Umbilical cord (tissue), 1 donor: ENCODE measurements at regions not wholly inside any gene's neighbourhood (a gene's known extent, or its start where the extent isn't known, plus 50 kb on each side); places are given as distances from the start of the nearest gene placed in this dataset.
A peak's percentile ranks its signal among the peaks of the same experiment; 100 is the strongest.
"Not testable (repeated sequence)": the region's sequence is repeated elsewhere in the genome, so short reads cannot be mapped to it uniquely, and the experiment has no call there.

ENCODE experiments used
- DNase-seq: peaks from one replicate; pipeline ENCODE4 v3.0.0-alpha.2; 2015; ENCODE audit warnings: low spot score

DNA sequence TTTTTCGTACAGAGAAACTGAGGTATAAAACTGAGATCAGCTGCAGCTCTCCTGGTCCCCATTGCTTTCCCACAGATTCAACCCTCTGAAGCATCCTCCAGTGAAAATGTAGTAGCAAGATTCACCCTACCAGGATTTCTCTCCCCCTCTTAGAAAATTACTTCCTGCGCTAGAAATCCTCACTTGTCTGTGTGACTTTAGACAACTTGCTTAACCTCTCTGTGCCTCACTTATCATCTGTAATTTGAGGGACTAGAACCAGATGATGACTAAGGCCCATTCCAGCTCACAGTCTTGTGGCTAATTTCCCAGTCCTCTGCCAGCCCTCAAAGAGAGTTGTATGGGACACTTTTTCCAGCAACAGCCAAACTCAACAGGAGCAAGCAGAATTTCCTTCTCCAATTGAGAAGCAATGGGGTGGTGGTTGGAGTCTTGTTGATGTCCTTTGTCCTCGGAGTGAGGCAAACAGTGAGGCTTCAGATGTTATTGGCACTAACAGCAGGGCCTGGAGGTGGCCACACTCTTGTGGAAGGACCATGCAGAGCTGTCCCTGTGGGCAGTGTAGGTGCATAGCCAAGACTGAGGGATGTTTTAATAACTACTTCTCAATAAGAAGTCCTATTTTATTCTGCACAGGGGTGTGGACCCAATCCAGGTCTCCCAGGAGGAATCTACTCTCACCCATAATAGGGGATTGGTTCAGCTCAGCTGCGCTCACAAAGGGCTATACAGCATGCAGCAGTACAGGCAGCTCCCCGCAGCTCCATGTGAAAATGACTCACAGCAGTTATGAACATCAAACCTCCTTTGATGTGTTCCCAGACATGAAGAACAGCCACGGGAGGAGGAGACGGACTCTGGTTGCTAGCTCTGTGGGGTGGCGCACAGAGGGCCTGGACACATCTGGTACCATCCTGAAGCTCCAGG is 200.1 kb downstream of the DAD1 start:
- DNase-seq, result peak; percentile 71

DNA sequence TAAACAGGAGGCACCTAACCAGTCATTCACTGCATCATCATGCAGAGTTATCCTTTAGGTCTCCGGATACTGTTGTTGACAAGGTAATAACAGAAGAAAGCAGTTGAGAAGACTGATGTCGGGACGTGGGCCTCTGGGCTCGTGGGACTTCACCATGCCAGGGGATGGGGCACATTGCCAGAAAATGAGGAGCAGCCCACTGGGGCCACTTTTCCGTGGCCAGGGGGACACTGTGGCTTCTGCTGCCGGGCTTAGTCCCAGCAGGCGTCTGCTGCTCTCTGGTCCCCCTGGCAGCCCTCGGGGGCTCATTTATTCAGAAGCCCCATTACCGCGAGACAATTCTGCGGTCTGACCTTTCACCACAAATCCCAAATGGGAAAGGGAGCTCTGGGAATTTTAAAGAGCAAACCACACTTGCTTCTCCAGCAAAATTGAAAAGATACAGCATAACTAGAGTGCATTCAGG is 201.2 kb downstream of the DAD1 start:
- no peak for DNase-seq

DNA sequence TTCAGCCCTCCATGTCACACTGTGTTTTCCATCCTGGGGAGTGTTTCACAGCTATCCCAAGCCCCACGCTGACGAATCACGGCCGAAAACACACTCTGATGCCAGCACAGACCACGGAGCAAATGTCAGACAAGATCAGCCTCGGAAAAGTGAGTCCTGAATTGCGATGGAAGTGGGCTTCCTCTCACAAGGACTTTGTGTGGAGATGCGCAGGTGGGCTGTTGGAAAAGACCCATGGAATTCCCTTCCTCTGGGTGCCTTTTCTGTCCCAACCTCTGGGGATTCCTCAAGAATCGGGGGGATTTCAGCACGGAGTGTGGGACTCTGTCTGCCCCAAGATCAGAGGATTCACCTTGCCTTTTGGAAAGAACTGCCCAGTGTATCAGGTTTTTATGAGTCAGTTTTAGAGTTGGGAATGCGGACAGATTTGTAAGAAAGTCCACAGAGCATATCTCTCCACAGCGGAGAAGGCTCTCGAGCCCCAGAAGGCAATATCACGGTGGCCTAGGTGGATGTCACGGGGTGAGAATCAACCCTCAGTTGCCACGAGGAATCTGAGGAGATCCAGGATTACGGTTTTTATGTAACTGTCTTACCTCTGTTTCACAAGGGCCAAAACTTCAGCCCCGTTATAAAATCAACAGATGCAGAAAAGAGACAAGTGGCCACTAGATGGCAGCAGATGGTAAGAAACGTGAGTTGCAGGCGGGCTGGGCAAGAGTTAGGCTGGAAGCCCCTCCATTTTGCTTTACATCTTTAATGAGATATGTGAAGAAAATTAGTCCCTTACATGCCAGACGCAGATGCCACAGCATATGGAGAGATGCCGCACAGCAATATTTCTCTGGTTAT is 201.9 kb downstream of the DAD1 start:
- peak; percentile 87 for DNase-seq

DNA sequence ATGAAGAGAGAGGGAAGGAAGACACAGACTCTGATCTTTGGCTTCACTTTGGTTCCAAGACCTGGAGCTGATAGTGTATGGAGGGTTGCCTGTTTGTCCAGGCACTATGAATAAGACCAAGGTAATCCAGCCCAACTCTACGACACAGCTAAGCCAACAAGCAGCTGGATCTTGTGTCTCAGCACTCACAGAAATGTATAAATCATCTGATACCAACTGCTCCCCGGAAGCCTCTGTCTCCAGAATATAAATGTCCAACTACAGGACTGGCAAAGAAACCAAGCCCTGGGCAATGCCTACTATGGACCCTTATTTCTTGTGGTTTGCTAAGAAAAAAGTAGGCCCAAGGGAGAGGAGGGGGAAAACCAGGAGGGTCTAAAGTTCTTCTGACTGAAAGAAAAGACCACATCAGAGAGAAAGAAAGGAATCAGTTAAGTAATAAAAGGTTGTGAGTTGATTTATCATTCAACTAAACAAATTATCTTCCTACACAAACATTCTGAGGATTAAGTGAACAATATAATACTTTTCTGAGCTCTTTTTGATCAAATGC is 204.0 kb downstream of the DAD1 start:
- DNase-seq, result peak; percentile 38

DNA sequence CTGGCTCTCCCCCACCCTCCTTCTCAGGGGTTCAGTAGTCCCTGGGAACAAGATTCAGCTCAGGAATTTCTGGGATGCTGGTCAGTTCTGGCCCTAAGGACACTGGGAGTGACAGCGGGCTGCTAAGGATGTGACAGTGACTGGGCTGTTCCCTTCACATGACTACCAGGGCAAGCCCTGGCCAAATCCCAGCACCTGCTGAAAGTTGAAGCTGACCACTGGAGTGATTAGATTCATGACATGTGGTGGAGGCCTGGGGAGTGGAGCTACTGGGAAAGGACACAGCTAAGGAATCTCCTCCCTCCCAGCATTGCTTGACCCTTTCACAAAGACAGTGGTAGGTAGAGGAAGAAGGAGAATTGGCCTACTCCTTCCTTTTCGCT is 204.9 kb downstream of the DAD1 start:
- DNase-seq, result no peak

DNA sequence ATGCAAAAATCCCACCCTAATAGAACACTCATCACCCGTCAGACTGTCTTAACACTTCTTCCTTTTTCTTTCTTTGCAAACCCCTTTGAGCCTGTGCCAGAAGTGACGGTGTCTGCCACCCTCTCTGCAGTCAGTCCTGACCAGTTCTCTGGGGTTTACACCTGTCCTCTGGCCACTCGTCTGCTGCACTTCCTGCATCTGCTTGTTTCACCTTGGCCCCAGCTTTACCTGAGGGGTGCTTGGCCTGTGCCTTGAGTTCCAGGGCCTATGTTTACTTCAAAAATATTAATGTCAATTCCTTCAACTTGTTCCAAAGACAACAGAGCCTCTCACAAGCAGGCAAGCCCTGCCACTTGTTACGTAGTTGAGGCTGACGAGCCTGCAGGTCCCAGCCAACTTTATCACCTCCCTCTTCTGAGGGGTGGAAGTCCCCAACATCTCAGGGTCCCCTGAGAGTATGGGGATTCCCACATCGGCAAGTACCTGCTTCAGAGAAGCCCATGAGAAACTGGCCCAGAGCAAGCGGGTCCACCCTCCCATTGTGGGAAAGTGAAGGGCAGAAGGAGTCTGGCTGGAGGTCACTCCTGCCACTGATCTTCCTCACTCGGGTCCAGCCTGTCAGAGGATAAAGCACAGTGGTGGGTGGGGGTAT is 205.4 kb downstream of the DAD1 start:
- no peak for DNase-seq

DNA sequence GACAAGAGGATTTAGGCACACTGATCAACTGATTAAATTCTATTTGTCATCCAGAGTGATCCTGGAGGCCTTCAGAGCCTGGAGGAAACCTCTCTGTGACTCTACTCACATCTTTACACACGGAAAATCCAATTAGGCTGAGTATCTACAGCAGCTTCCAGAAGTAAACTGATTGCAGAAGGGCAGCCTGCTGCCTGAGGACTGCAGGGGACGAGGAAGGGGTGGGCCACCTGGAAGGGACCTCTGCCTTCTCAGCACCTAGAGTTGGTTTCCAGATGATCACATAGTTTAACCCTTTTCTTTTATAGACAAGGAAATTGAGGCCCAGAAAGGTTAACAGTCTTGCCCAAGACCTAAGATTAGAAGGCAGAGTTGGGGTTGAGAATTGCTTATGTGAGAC is 206.1 kb downstream of the DAD1 start:
- DNase-seq, result no peak

DNA sequence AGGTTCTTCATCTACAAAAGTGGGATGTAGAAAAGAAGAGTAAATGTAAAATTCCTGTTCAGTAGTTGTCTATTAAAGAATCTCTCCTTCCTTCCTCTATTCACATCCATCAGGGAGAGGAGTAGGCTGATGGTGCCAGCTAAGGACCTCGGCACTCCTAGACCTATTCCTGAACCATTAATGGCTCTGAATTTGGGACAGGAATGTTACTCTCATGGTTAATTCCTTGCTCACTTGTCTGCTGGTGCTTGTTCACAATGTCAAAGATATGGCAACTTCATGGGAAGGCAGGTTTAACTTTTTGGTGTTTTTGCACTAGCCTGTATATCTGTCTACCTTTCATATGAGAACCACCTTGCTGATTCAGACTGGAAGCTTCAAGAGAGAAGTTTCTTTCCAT is 206.6 kb downstream of the DAD1 start:
- DNase-seq, result no peak

DNA sequence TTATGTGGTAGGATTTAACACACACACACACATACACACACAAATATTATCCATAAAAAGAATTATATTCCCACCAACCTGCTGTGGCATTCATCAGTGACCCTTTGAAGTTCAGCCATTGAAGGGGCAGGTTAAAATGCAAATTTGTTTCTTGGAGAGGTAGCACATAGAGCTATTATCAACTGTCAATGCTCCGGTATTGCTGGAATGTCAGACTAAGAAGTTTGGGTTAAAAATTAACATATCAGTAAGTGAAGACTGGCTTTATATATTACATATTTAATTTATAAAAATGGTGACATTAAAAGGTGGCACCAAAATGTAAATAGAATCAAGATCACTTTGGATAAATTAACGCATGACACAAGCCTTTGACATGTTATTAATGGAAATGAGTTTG is 207.3 kb downstream of the DAD1 start:
- no peak for DNase-seq

DNA sequence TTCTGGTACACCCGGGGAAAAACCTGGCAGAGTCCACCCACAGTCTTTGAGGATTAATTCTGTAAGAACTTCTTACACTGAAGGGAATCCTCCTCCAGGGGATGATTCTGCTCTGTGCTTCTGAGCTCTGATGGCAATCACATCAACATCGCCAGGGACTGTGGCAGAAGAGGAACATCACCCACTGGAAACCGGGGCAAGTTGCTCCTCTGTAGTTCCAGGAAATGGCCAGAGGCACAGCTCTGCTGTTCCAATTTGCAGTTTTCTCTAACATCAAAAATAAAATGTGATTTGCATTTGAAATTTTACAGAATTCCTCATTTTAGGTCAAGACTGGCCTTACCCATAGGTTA is 207.6 kb downstream of the DAD1 start:
- DNase-seq, result no peak

DNA sequence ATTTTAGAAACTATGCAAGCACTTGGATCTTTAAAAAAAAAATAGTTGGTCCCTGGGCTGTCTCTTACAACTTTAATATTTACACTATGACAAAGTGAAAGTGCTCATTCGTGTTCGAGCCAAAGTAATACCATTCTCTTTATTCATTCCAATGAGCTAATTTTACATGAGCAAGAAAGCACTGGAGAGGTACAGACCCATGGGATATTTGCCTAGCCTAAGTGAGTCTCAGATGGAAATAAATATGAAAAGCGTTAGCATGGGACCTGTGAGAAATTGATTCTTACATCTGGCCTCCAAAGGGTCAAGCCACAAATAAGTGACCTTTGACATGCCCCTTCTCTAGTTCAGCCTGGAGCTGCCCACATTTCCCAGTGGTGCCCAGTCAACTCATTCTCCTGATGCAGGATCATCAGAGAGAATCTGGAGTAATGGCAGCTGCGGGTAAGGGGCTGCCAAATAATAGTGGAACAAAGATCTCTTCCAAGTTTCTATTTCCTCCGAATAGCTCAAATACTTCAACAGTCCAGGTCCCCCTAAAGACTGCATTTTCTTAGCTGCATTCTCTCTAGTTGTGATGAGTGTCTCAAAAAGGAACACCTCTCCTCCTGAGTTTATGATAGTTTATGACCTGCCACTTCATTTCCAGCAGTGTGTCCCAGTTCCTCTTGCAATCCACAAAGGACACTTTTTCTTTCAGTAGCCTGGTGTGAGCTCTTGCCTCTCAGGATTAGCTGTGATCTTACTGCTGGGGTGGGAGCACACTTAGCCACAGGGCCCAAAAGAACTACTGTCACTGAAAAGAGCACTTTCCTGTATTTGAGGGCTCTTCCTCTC is 208.2 kb downstream of the DAD1 start:
- no peak for DNase-seq

DNA sequence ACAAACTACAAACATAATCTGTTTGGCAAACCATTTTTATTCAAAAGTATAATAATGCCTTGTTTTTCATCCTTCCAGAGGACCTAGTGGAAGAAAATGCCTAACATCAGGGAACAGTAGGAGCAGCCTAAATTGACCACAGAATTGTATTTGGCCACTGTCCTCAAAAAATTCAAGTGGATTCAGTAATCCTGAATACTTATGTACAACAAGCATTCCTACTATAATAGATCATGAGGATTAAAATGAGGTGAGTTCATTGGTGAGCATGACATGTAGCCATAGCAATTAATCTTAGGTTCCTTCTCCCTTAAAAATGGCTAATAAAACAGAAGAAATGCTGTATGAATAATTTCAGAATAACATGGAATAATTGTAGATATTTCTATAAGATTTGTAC is 209.3 kb downstream of the DAD1 start:
- no peak for DNase-seq

DNA sequence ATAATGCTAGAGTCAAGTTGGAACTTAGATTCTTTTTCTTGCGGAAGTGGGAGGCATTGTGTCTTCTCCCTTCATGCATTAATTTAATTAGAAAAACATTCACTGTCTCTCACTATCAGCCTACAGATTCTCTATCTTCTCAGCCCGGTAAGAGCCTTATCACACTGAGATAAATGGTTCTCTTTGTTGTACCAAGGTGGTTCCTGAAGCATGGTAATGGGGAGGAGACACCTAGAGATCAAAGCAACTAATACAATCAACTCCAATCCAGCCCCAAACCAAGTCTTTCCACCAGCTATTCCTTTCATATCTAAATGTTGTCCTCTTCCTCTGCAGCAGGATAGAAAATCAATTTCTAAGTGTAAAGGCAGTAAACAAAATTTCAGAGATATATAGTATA is 210.8 kb downstream of the DAD1 start:
- DNase-seq, result no peak

DNA sequence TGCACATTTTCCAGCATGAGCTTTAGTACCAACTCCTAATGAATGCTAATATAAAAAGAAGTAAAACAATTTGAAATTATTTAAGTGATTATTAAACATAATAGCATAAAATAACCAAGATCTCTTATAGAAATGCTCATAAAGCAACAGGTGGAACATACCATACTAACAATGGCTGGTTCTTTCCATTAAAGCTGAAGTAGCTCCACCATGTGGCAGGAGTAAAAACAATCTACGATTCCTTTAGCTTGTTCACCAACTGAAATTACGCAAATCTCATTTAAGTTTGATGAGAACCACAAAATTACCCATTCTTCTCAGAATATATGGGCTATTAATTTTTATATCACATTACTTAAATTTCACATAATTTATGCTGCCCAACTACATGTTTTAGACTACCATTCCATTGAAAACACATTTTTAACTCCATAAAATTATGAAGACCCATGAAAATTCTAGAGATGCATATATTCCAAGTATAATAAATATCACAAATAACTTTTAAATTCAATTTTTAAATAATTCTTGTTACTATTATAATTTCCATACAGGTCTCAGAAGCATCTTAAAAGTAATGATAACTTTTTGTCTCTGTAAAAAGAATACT is 213.6 kb downstream of the DAD1 start:
- DNase-seq, result peak; percentile 56

DNA sequence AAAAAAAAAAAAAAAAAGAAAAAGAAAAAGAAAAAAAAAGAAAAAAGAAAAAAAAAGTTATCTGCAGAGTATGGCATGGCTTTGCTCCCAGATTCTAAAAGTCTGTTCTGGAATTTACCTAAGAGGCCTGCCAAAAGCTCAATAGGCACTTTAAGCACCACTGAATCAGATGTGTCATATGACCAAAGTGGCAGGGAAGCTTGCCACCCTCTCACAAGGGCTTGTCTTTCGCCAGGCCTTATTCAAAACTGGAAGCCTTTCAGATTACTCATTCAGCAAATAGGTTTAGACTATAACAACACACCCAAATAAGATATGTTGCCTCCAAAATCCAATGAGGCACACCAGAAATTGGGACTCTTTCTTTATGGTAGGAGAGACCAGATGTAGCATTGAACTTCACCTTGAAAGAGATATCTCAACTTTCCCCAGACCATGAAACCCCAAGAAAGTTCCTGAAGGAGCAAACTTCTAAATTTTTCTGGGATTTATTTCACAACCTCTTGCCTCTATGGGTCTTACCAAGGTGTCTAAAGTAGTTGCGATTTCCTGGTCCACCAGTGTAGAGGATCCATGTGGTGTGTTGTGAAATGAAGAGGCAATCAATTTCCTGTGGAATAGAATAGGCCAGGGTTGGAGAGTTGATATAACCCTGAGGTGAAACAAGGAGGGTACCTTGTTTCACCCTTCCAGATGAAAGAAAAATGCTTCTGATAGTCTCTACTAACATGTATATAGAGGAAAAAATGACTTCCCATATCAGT is 218.8 kb downstream of the DAD1 start:
- no peak for DNase-seq

DNA sequence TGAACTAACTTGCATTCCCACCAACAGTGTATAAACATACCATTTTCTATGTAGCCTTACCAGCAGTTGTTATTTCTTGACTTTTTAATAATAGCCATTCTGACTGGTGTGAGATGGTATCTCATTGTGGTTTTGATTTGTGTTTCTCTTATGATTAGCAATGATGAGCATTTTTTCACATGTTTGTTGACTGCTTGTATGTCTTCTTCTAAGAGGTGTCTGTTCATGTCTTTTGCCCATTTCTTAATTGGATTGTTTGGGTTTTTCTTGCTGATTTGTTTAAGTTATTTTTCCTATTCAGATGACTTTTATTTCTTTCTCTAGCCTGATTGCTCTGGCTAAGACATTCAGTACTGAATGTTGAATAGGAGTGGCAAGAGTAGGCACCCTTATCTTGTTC is 230.3 kb downstream of the DAD1 start:
- DNase-seq, result no peak

DNA sequence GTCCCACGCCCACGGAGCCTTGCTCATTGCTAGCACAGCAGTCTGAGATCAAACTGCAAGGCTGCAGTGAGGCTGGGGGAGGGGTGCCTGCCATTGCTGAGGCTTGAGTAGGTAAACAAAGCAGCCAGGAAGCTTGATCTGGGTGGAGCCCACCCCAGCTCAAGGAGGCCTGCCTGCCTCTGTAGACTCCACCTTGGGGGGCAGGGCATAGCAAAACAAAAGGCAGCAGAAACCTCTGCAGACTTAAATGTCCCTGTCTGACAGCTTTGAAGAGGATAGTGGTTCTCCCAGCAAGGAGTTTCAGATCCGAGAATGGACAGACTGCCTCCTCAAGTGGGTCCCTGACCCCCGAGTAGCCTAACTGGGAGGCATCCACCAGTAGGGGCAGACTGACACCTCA is 239.7 kb downstream of the DAD1 start:
- DNase-seq, result not testable (repeated sequence)

DNA sequence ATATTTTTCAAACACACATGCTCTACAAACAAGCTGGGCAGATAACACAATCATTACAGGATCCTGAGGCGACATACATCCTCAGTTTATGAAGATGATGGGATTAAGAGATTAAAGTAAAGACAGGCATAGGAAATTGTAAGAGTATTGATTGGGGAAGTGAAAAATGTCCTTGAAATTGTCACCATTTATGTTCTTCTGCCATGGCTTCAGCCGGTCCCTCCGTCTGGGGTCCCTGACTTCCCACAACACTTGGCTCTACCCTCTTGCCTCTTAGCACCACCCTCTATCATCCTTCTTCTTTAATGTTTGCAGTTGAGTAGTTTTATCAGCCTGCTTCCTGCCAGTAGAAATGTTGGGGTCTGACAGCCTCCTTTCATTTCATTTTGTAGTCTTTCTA is 244.4 kb downstream of the DAD1 start:
- no peak for DNase-seq

DNA sequence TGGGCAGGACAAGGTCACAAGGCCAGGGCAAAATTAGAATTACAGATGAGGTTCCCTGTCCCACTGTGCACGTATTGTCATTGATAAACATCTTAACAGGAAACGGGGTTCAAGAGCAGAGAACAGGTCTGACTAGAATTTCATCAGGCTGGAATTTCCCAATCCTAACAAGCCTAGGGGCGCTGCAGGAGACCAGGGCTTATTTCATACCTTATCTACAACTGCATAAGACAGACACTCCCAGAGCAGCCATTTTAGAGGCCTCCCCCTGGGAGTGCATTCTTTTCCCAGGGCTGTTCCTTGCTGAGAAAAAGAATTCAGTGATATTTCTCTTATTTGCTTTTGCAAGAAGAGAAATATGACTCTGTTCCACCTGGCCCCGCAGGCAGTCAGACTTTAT is 244.8 kb downstream of the DAD1 start:
- not testable (repeated sequence) for DNase-seq

DNA sequence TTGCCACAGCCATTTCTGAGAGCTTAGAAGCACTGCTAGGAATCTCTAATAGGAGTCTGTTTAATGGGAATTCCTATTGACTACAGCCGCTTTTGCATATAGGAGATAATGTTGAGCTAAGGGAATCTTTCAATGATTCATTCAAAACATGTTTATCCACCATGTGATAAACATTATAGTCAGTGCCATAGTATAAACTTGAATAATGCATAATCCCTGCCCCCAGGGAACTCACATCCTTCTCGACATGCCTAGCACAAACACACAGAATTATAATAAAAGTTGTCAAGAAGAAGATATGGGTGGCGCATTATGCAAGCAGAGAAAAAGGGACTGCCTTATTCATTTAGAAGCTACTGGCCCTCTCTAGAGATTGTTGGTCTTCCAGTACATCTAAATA is 248.0 kb downstream of the DAD1 start:
- DNase-seq, result no peak
